H9 (cell line): ENCODE measurements at regions not wholly inside any gene's neighbourhood (a gene's known extent, or its start where the extent isn't known, plus 50 kb on each side); places are given as distances from the start of the nearest gene placed in this dataset.

ENCODE experiments used
- DNase-seq: peaks from one replicate; pipeline ENCODE4 v3.0.0-alpha.2; 2017
- H2AFZ ChIP-seq: one replicate; pipeline ENCODE4 v1.6.1; 2013; ENCODE audit warnings: mild to moderate bottlenecking, low read length, control low read depth, moderate library complexity
- H2AK5ac ChIP-seq: 2 replicates; pipeline ENCODE4 v1.6.1; 2013; ENCODE audit warnings: low read length, control low read depth, mixed read lengths; ENCODE audit not compliant: insufficient read length
- H2BK120ac ChIP-seq: one replicate; pipeline ENCODE4 v1.6.1; 2013; ENCODE audit warnings: low read depth, mild to moderate bottlenecking, low read length, control low read depth, inconsistent platforms; ENCODE audit not compliant: poor library complexity, severe bottlenecking
- H2BK12ac ChIP-seq: 2 replicates; pipeline ENCODE4 v1.6.1; 2013; ENCODE audit warnings: low read length, control low read depth, mixed read lengths, low read depth; ENCODE audit not compliant: insufficient read length
- H2BK15ac ChIP-seq: 2 replicates; pipeline ENCODE4 v1.6.1; 2013; ENCODE audit warnings: low read depth, low read length, control low read depth
- H2BK20ac ChIP-seq: one replicate; pipeline ENCODE4 v1.6.1; 2013; ENCODE audit warnings: low read depth, mild to moderate bottlenecking, low read length, control low read depth, inconsistent platforms; ENCODE audit not compliant: poor library complexity, severe bottlenecking
- H2BK5ac ChIP-seq: 2 replicates; pipeline ENCODE4 v1.6.1; 2013; ENCODE audit warnings: low read length, control low read depth, mixed read lengths; ENCODE audit not compliant: insufficient read length
- H3K14ac ChIP-seq: 2 replicates; pipeline ENCODE4 v1.6.1; 2013; ENCODE audit warnings: low read length, control low read depth; ENCODE audit not compliant: insufficient read depth
- H3K18ac ChIP-seq: 2 replicates; pipeline ENCODE4 v1.6.1; 2013; ENCODE audit warnings: low read depth, mild to moderate bottlenecking, mixed read lengths, low read length, control low read depth; ENCODE audit not compliant: insufficient read length
- H3K23ac ChIP-seq: 2 replicates; pipeline ENCODE4 v1.6.1; 2013; ENCODE audit warnings: low read length, control low read depth, mixed read lengths, low read depth; ENCODE audit not compliant: insufficient read length
- H3K23me2 ChIP-seq: 2 replicates; pipeline ENCODE4 v1.6.1; 2013; ENCODE audit warnings: low read depth, mild to moderate bottlenecking, mixed read lengths, low read length, control low read depth; ENCODE audit not compliant: insufficient read length, poor library complexity, severe bottlenecking
- H3K27ac ChIP-seq: 2 replicates; pipeline ENCODE4 v1.5.1; 2013; ENCODE audit warnings: low read length, control low read depth, mixed read lengths, low read depth; ENCODE audit not compliant: insufficient read length
- H3K27me3 ChIP-seq: 2 replicates; pipeline ENCODE4 v1.6.1; 2013; ENCODE audit warnings: low read length, control low read depth, inconsistent platforms; ENCODE audit not compliant: insufficient read depth
- H3K4ac ChIP-seq: 2 replicates; pipeline ENCODE4 v1.6.1; 2013; ENCODE audit warnings: low read depth, mild to moderate bottlenecking, control low read depth, inconsistent platforms, low read length, moderate library complexity
- H3K4me1 ChIP-seq: 2 replicates; pipeline ENCODE4 v1.6.1; 2013; ENCODE audit warnings: low read length, control low read depth, inconsistent platforms; ENCODE audit not compliant: insufficient read depth
- H3K4me2 ChIP-seq: 2 replicates; pipeline ENCODE4 v1.6.1; 2013; ENCODE audit warnings: low read length, control low read depth, mixed read lengths; ENCODE audit not compliant: insufficient read length, insufficient read depth
- H3K56ac ChIP-seq: 2 replicates; pipeline ENCODE4 v1.6.1; 2013; ENCODE audit warnings: low read depth, mild to moderate bottlenecking, mixed read lengths, low read length, control low read depth; ENCODE audit not compliant: insufficient read length
- H3K79me1 ChIP-seq: 2 replicates; pipeline ENCODE4 v1.6.1; 2013; ENCODE audit warnings: low read depth, mild to moderate bottlenecking, moderate library complexity, low read length, control low read depth, inconsistent platforms; ENCODE audit not compliant: insufficient read depth, poor library complexity, severe bottlenecking
- H3K79me2 ChIP-seq: 2 replicates; pipeline ENCODE4 v1.6.1; 2013; ENCODE audit warnings: low read length, control low read depth, inconsistent platforms; ENCODE audit not compliant: insufficient read depth
- H3K9ac ChIP-seq: 2 replicates; pipeline ENCODE4 v1.6.1; 2013; ENCODE audit warnings: low read length, control low read depth, mixed read lengths; ENCODE audit not compliant: insufficient read length; ENCODE audit errors: extremely low read depth
- H3K9me3 ChIP-seq: one replicate; pipeline ENCODE4 v1.6.1; 2013; ENCODE audit warnings: low read depth, low read length, inconsistent platforms; ENCODE audit not compliant: control insufficient read depth
- H3T11ph ChIP-seq: one replicate; pipeline ENCODE4 v1.6.1; 2013; ENCODE audit warnings: mild to moderate bottlenecking, low read length, control low read depth, inconsistent platforms
- H4K20me1 ChIP-seq: one replicate; pipeline ENCODE4 v1.6.1; 2013; ENCODE audit not compliant: control insufficient read depth, insufficient read length, insufficient read depth
- H4K5ac ChIP-seq: 2 replicates; pipeline ENCODE4 v1.6.1; 2013; ENCODE audit warnings: low read depth, mild to moderate bottlenecking, mixed read lengths, low read length, control low read depth; ENCODE audit not compliant: insufficient read length
- H4K8ac ChIP-seq: replicated peaks from 2 replicates; pipeline ENCODE4 v1.6.1; 2013; ENCODE audit warnings: low read length, control low read depth, mixed read lengths, low read depth; ENCODE audit not compliant: insufficient read length
- H4K91ac ChIP-seq: 2 replicates; pipeline ENCODE4 v1.6.1; 2013; ENCODE audit warnings: low read depth, mild to moderate bottlenecking, moderate library complexity, mixed read lengths, low read length, control low read depth; ENCODE audit not compliant: insufficient read length
- H3K27ac Mint-ChIP-seq, 3 experiments: 2 replicates in 2 of 3; 3 replicates in 1 of 3; pipeline ENCODE4 v1.8.0; 2020 to 2021; ENCODE audit warnings: mixed read lengths in 3 of 3, mild to moderate bottlenecking in 1 of 3, moderate library complexity in 1 of 3
- H3K27me3 Mint-ChIP-seq: 2 replicates; pipeline ENCODE4 v1.8.0; 2021; ENCODE audit warnings: low read depth, mild to moderate bottlenecking, moderate library complexity, mixed read lengths
- H3K36me3 Mint-ChIP-seq, 3 experiments: 2 replicates in 2 of 3; 3 replicates in 1 of 3; pipeline ENCODE4 v1.8.0; 2020 to 2021; ENCODE audit warnings: low read depth in 3 of 3, mixed read lengths in 3 of 3; ENCODE audit not compliant: insufficient read depth in 1 of 3
- H3K4me1 Mint-ChIP-seq, 2 experiments: 2 replicates each; pipeline ENCODE4 v1.8.0; 2020; ENCODE audit warnings: mixed read lengths in 2 of 2
- H3K4me3 Mint-ChIP-seq, 2 experiments: 2 replicates in 1 of 2; 3 replicates in 1 of 2; pipeline ENCODE4 v1.8.0; 2020 to 2021; ENCODE audit warnings: mild to moderate bottlenecking in 2 of 2, mixed read lengths in 2 of 2, moderate library complexity in 1 of 2
- H3K9me3 Mint-ChIP-seq, 2 experiments: 2 replicates in 1 of 2; 3 replicates in 1 of 2; pipeline ENCODE4 v1.8.0; 2020; ENCODE audit warnings: mild to moderate bottlenecking in 2 of 2, mixed read lengths in 2 of 2, moderate library complexity in 1 of 2
- CTCF ChIP-seq: fragments of 200-600 bp; sonication (generic); conservative IDR thresholded peaks from 3 replicates; pipeline ENCODE4 v1.8.0; 2021; ENCODE audit warnings: antibody characterized with exemption, mild to moderate bottlenecking
- WGBS: extraction: QIAGEN DNeasy Blood & Tissue Kit; methylation state at CpG from one replicate; pipeline ENCODE4 v1.1.7; 2013; ENCODE audit warnings: missing lambda C conversion rate, low lambda C conversion rate, mixed read lengths; ENCODE audit not compliant: insufficient read length; ENCODE audit errors: extremely low coverage; 5-methylcytosine and 5-hydroxymethylcytosine counted together

DNA sequence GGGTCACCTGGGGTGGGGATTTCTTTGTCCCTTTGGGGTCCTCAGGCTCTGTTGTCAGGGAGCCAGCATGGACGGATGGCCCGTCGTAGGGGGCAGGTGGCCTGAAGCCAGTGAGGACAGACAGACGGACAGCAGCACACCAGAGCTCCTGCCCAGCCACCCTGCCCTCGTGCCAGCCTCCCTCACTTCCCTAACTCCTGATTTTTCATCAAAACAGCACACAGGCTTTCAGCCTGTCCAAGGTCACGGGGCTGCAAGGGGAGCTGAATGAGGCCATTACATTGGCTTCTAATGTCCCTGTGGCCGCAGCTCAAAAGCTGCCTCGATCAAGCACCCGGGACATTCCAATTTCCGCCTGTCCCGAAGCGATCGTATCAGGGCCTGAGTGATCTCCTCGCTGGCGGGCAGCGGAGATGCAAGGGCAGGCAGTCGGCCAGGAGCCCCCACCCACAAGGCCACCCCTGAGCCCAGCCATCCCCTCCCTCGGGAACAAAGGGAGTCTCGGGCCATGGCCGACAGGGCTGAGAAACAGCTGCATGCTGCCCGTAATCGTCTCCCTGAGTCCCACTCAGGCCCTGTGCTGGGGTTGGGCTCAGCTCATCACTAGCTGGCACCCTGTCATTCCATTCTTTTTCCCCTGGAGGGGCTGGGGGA is 50.5 kb upstream of the RNU6ATAC start:
- Histone ChIP-seq H3K4me2 (no peak overlapping the region), H3K4ac (no peak overlapping the region), H2BK15ac (no peak overlapping the region), H3K27ac (no peak overlapping the region), H4K8ac (no peak overlapping the region), H4K20me1 (no peaks in the 10 kb centered on the region), H4K5ac (no peak overlapping the region), H3K9ac (no peak overlapping the region), H2BK20ac (no peak overlapping the region), H3K79me1 (no peaks in the 10 kb centered on the region), H3K23me2 (no peaks in the 10 kb centered on the region), H2BK120ac (no peak overlapping the region), H3K9me3 (no peaks in the 10 kb centered on the region), H4K91ac (no peak overlapping the region), H3K27me3 (no peaks in the 10 kb centered on the region), H2BK5ac (no peak overlapping the region), H3K4me1 (no peaks in the 10 kb centered on the region), H3K79me2 (no peaks in the 10 kb centered on the region), H3K23ac (no peak overlapping the region), H3K14ac (no peak overlapping the region), H3T11ph (no peak overlapping the region), H2AK5ac (no peak overlapping the region), H3K18ac (no peak overlapping the region), H2AFZ (no peak overlapping the region), H2BK12ac (no peak overlapping the region), H3K56ac (no peak overlapping the region)
- TF ChIP-seq CTCF = no peak
- H3K4me1 Mint-ChIP-seq = peaks cover 4 to 9% of the 10 kb centered on the region in 2 experiments; a peak in 3 of 4 replicates
- no peak overlapping the region for H3K4me3 Mint-ChIP-seq
- no peaks in the 10 kb centered on the region for H3K36me3 Mint-ChIP-seq
- H3K27ac Mint-ChIP-seq = peak overlapping the region in 1 of 3 experiments; percentile 65; a peak in 1 of 7 replicates
- DNase-seq = no peak
- no peaks in the 10 kb centered on the region for H3K27me3 Mint-ChIP-seq
- H3K9me3 Mint-ChIP-seq = no peaks in the 10 kb centered on the region; a peak in 1 of 5 replicates
- no CpG with 5 or more reads among the region's 22 CpGs for WGBS
